Neuron (in vitro differentiated cells): ENCODE measurements at regions not wholly inside any gene's neighbourhood (a gene's known extent, or its start where the extent isn't known, plus 50 kb on each side); places are given as distances from the start of the nearest gene placed in this dataset.

Experiments used
- H2AFZ ChIP-seq: one replicate; pipeline ENCODE4 v1.6.1; 2013; ENCODE audit warnings: low read depth, mild to moderate bottlenecking, inconsistent platforms, low read length, moderate library complexity
- H3K27me3 ChIP-seq: one replicate; pipeline ENCODE4 v1.6.1; 2013; ENCODE audit warnings: low read length; ENCODE audit not compliant: insufficient read depth
- H3K36me3 ChIP-seq: one replicate; pipeline ENCODE4 v1.6.1; 2013; ENCODE audit warnings: low read length; ENCODE audit not compliant: insufficient read depth
- H3K4me1 ChIP-seq: one replicate; pipeline ENCODE4 v1.6.1; 2013; ENCODE audit warnings: low read length; ENCODE audit not compliant: insufficient read depth
- H3K4me3 ChIP-seq: 2 replicates; pipeline ENCODE4 v1.5.1; 2013; ENCODE audit warnings: mild to moderate bottlenecking, low read length, moderate library complexity
- H3K9me3 ChIP-seq: one replicate; pipeline ENCODE4 v1.6.1; 2013; ENCODE audit warnings: low read length

GRCh38 chr16:64136314-64136713 is 985.5 kb downstream of the CDH11 start:
- no peaks in the 10 kb centered on the region for H3K27me3 ChIP-seq
- no peaks in the 10 kb centered on the region for H3K9me3 ChIP-seq
- H2AFZ ChIP-seq: no peak overlapping the region
- no peak overlapping the region for H3K4me3 ChIP-seq
- H3K4me1 ChIP-seq: peaks cover 7% of the 10 kb centered on the region
- no peaks in the 10 kb centered on the region for H3K36me3 ChIP-seq

GRCh38 chr16:64133366-64133765 is 988.5 kb downstream of the CDH11 start:
- Histone ChIP-seq H3K27me3 (no peaks in the 10 kb centered on the region), H3K4me1 (peaks cover 7% of the 10 kb centered on the region), H3K9me3 (no peaks in the 10 kb centered on the region), H2AFZ (peak overlapping the region; percentile 54), H3K36me3 (no peaks in the 10 kb centered on the region), H3K4me3 (no peak overlapping the region)

GRCh38 chr16:64132759-64133361 is 989.0 kb downstream of the CDH11 start:
- Histone ChIP-seq H3K4me1 (peaks cover 7% of the 10 kb centered on the region), H2AFZ (peak overlapping the region; percentile 54), H3K4me3 (no peak overlapping the region), H3K9me3 (no peaks in the 10 kb centered on the region), H3K27me3 (no peaks in the 10 kb centered on the region), H3K36me3 (no peaks in the 10 kb centered on the region)

- Histone ChIP-seq H3K27me3 (no peaks in the 10 kb centered on the region), H3K4me3 (no peak overlapping the region), H3K9me3 (no peaks in the 10 kb centered on the region), H3K36me3 (no peaks in the 10 kb centered on the region), H3K4me1 (peaks cover 7% of the 10 kb centered on the region), H2AFZ (no peak overlapping the region)
Measured at GRCh38 chr16:64132190-64132589, 989.7 kb downstream of the CDH11 start.

GRCh38 chr16:64131423-64131822 is 990.4 kb downstream of the CDH11 start:
- H3K27me3 ChIP-seq: no peaks in the 10 kb centered on the region
- peaks cover 7% of the 10 kb centered on the region for H3K4me1 ChIP-seq
- no peak overlapping the region for H2AFZ ChIP-seq
- no peaks in the 10 kb centered on the region for H3K9me3 ChIP-seq
- H3K36me3 ChIP-seq: no peaks in the 10 kb centered on the region
- no peak overlapping the region for H3K4me3 ChIP-seq

GRCh38 chr16:64130140-64130539 is 991.7 kb downstream of the CDH11 start:
- Histone ChIP-seq H3K36me3 (no peaks in the 10 kb centered on the region), H3K27me3 (no peaks in the 10 kb centered on the region), H3K4me3 (no peak overlapping the region), H3K4me1 (peaks cover 7% of the 10 kb centered on the region), H2AFZ (no peak overlapping the region), H3K9me3 (no peaks in the 10 kb centered on the region)

- Histone ChIP-seq H3K27me3 (no peaks in the 10 kb centered on the region), H3K4me3 (no peak overlapping the region), H3K36me3 (no peaks in the 10 kb centered on the region), H3K9me3 (no peaks in the 10 kb centered on the region), H2AFZ (no peak overlapping the region), H3K4me1 (no peaks in the 10 kb centered on the region)
Measured at GRCh38 chr16:64122177-64122576, 999.7 kb downstream of the CDH11 start.

- H2AFZ ChIP-seq: no peak overlapping the region
- no peak overlapping the region for H3K4me3 ChIP-seq
- no peaks in the 10 kb centered on the region for H3K4me1 ChIP-seq
- no peaks in the 10 kb centered on the region for H3K9me3 ChIP-seq
- no peaks in the 10 kb centered on the region for H3K36me3 ChIP-seq
- no peaks in the 10 kb centered on the region for H3K27me3 ChIP-seq
Measured at GRCh38 chr16:64121473-64121872, 1000.4 kb downstream of the CDH11 start.

- no peaks in the 10 kb centered on the region for H3K27me3 ChIP-seq
- no peaks in the 10 kb centered on the region for H3K4me1 ChIP-seq
- no peaks in the 10 kb centered on the region for H3K36me3 ChIP-seq
- H2AFZ ChIP-seq: no peak overlapping the region
- no peaks in the 10 kb centered on the region for H3K9me3 ChIP-seq
- no peak overlapping the region for H3K4me3 ChIP-seq
Measured at GRCh38 chr16:64116151-64116550, 1005.7 kb downstream of the CDH11 start.

- no peak overlapping the region for H3K4me3 ChIP-seq
- H3K27me3 ChIP-seq: no peaks in the 10 kb centered on the region
- no peaks in the 10 kb centered on the region for H3K36me3 ChIP-seq
- no peaks in the 10 kb centered on the region for H3K4me1 ChIP-seq
- peaks cover 2% of the 10 kb centered on the region for H3K9me3 ChIP-seq
- H2AFZ ChIP-seq: no peak overlapping the region
Measured at GRCh38 chr16:64109241-64109640, 1012.6 kb downstream of the CDH11 start.

- Histone ChIP-seq H3K4me3 (no peak overlapping the region), H3K9me3 (no peaks in the 10 kb centered on the region), H2AFZ (no peak overlapping the region), H3K27me3 (no peaks in the 10 kb centered on the region), H3K36me3 (no peaks in the 10 kb centered on the region), H3K4me1 (no peaks in the 10 kb centered on the region)
Measured at GRCh38 chr16:64102654-64103053, 1019.2 kb downstream of the CDH11 start.

- Histone ChIP-seq H3K4me1 (peaks cover 6% of the 10 kb centered on the region), H3K36me3 (no peaks in the 10 kb centered on the region), H3K9me3 (no peaks in the 10 kb centered on the region), H3K4me3 (no peak overlapping the region), H2AFZ (no peak overlapping the region), H3K27me3 (no peaks in the 10 kb centered on the region)
Measured at GRCh38 chr16:64098451-64098850, 1023.4 kb downstream of the CDH11 start.

GRCh38 chr16:64096689-64097088 is 1025.2 kb downstream of the CDH11 start:
- H2AFZ ChIP-seq: no peak overlapping the region
- no peak overlapping the region for H3K4me3 ChIP-seq
- peaks cover 14% of the 10 kb centered on the region for H3K4me1 ChIP-seq
- H3K9me3 ChIP-seq: no peaks in the 10 kb centered on the region
- no peaks in the 10 kb centered on the region for H3K27me3 ChIP-seq
- H3K36me3 ChIP-seq: no peaks in the 10 kb centered on the region

GRCh38 chr16:64094992-64095634 is 1026.8 kb downstream of the CDH11 start:
- Histone ChIP-seq H2AFZ (no peak overlapping the region), H3K9me3 (no peaks in the 10 kb centered on the region), H3K4me1 (peaks cover 14% of the 10 kb centered on the region), H3K27me3 (no peaks in the 10 kb centered on the region), H3K36me3 (no peaks in the 10 kb centered on the region), H3K4me3 (no peak overlapping the region)
